Skin of body (tissue), 1 donor: ENCODE measurements at regions not wholly inside any gene's neighbourhood (a gene's known extent, or its start where the extent isn't known, plus 50 kb on each side); places are given as distances from the start of the nearest gene placed in this dataset.
"Not testable (repeated sequence)": the region's sequence is repeated elsewhere in the genome, so short reads cannot be mapped to it uniquely, and the experiment has no call there.

Experiments
- DNase-seq: peaks from one replicate; lab custom pipeline; 2025; lab: John Stamatoyannopoulos, UW

DNA sequence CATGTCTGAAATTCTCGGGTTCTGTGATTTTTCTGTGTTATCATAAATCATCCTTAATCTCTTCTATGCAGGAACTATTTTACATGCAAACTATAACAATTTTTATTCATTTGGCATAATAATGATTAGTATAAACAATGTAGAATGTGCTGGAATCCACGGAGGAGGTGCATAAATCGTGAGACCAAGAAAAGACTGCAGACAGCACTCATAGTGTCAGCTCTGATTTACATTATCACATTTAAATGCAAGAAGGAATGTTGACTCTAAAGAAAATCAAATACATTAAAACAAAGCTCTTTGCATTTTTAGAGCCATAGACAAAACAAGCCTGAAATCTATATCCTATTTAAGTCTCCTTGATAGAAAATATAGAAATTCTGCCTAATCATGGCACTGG, 501.7 kb upstream of the STXBP6 start:
- DNase-seq = no peak

DNA sequence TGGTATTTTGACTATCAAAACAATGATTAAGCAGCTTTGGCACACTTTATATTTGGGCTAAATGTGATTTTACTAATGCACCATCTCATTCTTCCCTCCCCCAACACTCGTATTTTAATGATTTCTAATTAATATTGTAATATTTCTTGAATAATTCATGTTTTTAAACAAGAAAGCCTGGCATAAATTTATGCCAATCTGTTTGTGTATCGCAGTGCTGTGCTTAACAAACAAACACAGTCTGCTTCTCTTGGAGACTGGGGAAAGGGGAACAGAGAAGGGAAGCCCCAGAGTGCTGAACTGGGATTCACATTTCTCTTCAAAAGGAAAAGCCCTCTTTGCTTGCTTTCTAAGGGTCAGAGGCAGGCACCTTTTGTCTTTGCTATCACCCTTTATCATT, 496.9 kb upstream of the STXBP6 start:
- no peak for DNase-seq

DNA sequence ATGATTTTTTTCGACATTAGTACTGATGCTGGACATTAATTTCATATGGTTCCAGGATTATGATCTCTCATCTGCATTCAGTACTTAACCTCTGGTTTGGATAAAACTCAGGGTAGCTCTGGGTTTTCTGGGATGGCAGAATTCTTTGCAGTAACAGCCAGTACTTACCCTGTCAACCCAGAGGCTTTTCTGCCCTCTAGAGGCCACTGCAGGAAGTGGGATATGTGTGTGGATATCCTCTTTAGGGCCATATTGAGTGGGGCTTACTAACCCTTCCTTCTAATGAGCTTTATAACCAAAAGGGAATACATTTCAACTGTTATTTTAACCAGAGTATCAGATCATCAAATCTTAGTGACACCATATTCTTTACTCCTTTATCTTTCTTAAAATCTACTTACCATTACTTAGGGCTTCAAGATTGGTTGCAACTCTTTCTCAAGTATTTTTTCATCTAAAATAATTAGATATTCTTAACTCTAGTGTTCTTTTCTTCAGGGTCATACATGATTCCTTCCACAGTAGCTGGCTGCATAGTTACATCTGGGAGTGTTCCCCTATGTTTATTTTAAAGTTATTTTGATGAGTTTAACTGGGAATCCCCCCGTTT, 488.0 kb upstream of the STXBP6 start:
- no peak for DNase-seq

DNA sequence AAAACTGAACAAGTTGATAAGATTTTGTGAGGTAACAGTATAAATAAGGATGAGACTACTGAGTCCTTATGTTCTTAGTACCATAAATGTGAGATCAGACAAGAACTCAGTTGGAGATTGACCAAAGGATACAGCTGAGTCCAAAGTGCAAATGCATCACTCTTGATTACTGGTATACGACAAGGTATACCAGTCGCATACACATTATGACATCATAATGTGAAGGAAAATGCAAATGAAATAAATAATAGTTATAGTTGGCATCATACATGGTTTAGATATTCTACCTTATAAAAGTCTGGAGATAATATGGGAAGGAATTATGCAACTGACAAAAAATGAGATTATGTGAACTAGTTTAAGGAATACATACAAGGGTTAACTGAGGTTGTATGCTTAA, 476.3 kb upstream of the STXBP6 start:
- DNase-seq = no peak

DNA sequence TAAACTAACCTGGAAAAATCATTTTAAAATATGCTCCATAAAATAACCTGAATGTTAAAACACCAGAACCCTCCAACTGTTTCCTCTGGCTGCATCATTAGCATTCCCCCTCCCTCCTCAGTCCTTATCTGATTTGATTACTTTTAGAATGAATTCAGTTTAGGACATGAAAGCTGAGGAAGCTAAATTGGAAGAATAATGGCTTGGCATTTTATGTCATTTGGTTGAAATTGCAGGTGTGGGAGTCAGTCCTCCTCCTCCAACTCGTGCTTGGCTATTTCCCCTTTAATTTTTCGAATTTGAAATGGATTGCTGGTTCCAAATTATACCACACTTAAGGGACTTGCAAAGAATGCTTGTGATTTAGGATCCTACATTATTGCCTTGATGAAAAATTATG, 473.0 kb upstream of the STXBP6 start:
- DNase-seq = no peak

DNA sequence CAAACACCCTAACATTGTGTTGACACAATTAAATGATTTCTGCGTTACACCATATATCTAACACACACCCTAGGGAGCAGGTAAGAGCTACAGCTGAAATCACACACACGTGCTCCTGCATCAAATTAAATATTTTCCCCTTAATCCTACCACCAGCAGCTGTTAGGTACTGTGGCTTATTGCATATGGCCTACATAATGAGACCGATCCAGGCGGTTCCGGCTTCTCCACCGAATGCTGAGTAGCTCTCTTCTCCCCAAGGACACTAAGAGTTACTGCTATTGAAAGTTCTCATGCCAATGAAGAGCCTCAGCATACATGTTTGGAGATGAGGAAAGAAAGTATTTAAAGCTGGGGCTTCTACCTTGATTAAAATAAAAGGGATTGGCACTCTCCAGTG, 472.2 kb upstream of the STXBP6 start:
- DNase-seq = no peak

DNA sequence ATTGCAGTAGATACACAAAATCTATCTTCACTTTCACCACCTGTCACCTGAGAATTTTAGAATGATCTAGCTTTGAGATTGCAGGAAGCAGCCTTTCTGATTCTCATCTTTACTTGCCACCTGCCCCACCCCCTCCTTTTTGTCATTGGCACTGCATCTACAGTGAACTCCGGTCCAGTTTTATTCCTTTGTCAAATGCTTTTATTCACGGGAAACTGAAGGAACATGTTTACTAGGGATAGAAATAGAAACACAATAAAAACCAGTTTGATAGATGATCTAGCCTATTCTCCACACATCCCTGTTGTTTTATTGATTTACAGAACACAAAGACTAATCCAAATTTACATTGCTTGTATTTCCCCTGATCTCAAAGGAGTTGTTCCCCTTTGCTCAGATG, 471.7 kb upstream of the STXBP6 start:
- no peak for DNase-seq

DNA sequence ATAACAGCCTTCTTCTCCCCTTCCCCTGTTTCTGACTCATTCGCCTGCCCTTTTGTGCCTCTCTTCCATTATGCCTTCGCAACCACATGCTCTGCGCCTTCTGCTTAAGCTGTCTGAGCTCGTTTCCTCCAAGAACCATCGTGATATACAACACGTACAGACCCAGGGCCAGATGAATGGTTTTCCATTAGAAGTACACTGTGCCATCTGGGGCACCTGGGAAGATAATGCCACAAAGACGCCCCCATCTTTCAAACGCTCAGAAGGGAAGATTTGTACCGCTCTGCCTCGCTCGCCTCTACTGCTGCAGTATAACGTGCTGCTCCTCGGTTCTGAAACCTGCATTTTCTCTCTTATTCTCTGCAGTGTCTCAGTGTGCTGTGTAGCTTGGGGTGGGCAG, 470.9 kb upstream of the STXBP6 start:
- DNase-seq = no peak

DNA sequence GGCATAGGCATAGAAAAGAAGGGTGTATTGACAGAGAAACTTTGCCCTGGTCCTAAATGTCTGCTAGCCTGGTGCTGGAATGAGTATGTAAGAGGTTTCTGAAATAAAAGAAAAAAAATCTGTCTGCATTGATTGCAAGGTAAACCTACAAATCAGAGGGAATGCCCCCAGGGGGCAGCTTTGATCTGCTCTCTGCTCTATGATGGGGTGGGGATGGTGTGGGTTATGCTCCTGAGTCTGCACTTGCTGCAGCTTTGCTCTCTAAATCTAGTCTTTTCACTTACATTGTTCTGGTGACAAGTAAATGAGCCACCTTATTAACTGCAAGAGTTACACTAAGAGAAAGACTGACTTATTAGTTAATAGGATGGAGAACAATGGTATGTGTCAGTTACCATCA, 468.4 kb upstream of the STXBP6 start:
- DNase-seq = no peak

DNA sequence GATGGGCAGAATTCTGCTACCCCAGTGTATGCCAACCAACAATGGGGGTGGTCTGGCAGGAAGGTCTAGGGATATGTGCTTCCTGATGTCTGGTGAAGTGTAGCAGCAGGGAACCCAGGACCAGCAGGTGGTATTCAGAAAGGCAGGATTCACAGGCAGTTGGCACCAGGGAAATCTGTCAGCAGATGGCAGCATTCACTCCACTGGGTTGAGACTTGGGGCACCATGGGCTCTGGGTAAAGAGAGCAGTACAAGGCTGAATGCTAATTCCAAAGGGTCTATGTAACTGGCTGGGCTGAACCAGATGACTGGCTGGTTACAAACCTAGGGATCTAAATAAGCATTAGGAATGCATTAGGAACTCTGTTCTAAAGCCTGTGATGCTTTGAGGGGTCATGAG, 466.9 kb upstream of the STXBP6 start:
- DNase-seq = no peak

DNA sequence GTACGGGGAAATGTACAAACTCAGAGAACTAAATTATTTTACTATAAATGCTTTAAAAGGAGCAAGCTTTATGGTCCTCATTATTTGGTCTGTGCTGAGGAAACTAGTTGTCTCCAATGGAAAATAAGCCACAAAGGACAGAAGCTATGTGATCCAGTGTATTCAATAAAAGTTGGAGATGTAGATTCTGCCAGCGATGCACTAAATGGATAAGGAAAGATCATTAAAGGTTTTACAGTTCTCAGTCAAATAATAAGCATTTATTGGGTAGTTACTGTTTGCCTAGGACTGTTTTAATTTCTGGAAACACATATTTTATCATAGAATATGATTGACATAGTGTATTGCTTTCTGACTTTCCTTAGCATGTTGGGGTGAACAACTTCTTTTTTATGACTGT, 458.9 kb upstream of the STXBP6 start:
- DNase-seq = no peak

DNA sequence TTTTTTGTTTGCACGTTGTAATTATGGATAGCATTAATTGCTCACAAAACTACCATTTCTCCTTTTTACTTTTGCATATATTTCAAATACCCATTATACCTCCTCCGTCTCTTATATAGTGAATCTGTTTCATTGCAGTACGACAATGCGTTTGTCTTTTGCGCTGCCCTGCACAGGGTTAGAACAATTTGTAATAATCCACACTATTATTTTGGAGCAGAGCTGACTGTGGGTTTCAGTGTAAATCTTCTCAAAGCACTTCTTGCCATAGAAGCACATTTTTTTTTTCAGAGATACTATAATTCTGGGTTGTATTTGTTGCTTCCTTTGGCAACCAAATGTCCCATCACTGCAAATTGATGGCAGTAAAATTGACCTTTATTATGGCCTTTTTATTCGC, 451.8 kb upstream of the STXBP6 start:
- no peak for DNase-seq

DNA sequence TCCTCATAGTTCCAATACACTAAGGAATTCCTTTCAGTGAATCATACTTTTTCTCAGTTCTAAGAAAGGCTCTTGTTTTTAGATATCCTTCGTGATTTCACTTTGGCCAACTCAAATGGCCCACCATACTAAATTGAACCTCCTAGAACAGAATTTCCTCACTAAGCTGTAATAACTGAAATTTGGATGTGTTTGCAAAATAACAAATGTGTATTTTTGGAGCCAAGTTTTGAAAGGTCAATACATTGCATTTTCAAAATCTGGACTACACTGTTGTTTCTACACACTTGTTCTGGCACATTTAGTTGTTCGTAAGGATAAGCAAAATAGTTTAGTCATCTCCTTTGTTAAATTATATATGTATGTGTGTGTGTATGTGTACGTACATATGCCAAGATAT, 439.0 kb upstream of the STXBP6 start:
- DNase-seq = peak; percentile 51

DNA sequence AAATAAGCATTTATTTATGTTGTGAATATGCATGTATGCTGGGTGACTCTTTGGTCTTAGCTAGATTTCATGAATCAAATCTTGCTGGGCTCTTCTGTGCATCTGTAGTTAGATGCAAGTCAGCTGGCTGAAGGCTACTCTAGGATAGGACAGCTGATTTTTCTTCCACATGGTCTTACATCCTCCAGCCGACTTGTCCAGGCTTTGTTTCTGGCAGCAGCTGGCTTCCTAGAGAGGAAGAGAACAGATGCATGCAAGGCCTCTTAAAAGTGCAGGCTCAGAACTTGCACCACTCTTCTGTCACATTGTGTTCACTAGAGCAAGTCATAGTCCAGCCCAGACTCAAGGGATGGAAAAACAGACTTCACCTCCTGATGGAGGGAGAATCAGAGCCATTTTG, 435.4 kb upstream of the STXBP6 start:
- DNase-seq = no peak

DNA sequence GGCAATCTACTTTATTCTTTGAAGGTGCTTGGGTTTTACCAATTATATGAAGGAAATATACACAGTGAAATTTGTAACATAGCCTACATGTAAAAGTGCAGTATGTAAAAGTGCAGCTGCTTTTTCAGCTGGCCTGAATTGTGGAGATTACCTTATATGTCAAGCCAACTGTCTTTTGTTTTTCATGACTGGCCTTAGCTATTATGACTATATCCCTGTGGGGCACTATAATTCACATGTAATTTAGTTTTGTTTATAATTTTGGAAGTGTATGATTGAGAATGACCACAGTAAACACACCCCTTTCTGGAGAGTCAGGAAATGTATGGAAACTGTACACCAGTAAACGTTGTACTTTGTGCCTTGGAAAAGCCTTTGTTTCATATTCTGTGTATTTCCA, 435.0 kb upstream of the STXBP6 start:
- no peak for DNase-seq

DNA sequence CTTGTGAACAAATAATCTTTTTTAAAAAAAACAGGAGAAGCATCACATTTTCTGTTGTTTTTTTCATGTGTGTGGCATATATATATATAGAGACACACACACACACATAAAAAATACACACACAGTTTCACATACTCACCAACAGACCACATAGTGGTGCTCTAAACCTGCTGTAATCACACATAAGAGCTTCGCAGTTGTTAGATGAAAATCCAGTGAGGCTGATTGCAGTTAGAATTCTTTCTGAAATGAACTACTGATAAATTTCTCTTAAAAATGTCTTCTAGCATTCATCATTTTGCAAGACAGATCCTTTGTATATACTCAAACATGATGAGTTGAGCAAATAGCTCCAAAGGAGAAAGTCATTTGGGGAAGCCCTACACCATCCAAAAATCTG, 434.3 kb upstream of the STXBP6 start:
- peak; percentile 33 for DNase-seq

DNA sequence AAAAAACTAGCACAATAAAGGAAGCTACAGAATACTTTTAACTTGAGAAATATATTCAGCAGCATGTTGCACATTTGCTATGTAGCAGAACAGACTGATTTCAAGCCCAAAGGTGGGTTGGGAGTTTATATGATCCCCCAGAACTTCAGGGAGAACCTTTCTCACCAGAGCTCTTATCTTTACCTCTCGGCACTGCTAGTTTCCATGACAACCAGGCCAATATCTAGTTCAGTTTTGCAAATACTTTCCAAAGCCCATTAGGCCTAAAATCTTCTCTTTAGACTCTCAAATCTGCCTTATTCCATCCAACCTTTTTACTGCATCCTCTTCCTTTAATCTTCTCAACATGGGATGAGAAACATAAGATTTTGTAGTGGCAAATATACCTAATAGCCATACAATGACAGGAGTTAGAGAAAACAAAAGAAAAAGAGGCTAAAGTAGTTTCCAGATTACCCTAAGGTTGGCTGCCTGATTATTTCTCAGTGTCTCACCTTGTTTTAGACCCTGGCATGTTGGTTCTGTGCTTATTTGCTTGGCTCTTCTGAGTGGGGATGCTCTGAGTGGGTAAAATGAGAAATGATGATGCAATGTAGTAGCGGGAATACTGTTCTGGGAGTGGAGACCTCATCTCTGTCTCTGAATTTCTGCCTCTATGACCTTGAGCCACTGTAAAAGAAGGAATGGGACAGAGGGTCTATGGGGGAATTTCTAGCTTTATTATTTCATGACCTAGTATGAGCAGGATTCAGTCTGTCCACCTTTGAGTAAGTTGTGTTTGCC, 427.6 kb upstream of the STXBP6 start:
- DNase-seq = no peak

DNA sequence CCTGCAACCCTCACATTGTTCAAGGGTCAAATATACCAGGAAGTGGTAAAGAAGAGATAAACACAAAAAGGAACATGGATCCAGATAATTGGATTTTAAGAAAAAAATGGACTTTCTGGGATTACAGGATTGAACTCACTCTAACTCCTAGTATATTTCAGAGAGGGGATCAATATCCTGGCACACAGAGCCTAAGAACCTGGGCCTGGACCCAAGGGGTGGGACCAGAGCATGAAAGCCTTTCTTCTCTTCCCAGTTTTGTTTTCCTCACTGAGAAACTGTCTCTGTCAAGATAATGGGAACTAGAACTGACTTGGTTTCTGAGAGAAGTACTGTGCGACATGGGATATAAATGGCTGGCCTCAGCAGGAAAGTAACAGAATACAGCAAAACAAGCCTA, 422.8 kb upstream of the STXBP6 start:
- no peak for DNase-seq

DNA sequence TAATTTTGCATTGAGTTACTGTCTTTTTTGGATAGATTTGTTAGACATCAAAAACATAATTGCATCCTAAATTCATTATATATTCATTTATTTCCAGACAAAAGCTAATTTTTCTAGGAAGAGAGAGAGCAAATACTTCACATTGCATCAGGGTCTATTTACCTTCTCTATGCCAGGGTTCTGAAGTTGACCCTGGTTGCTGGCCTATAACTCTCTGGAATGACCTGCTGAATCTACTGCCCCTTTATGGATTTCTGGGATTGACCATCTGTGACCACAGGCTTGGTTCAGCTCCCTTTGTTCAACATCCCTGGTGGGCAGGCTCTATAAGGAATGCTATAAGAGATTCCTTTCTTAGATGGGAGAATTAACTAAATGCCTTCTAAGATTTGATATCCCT, 414.8 kb upstream of the STXBP6 start:
- no peak for DNase-seq

DNA sequence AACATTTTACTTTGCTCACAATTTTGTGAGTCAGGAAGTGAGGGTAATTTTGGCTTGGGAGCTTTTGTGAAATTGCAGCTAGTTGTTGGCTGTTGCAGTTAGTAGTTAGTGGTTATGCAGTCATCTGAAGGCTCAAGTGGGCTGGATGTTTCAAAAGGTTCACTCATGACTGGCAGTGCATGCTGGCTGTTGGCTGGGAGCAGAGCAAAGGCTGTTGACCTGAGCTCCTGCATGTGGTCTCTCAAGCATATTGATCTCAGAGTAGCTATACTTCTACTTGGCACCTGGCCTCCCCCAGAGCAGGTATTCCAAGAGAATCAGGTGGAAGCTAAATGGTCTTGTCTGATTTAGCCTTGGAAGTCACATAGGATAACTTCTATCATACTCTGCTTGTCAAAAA, 414.1 kb upstream of the STXBP6 start:
- DNase-seq = no peak

DNA sequence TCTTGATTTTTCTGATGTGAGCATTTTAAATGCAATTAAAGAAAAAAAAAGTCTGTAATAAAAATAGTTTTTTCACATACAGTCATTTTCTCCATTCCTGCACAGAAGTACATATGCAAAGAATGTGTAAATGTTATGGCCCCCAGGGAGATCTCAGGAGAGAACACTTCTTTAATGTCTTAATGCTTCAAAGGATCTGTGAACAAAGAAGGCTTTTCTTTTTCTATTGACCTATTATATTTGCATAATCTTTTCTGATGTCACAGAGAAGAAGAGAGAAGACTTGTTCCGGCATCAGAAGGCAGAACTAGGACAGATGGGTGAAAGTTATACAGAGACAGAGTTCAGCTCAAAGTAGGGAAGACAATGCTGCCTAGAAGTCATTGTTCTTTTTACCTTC, 413.5 kb upstream of the STXBP6 start:
- no peak for DNase-seq

DNA sequence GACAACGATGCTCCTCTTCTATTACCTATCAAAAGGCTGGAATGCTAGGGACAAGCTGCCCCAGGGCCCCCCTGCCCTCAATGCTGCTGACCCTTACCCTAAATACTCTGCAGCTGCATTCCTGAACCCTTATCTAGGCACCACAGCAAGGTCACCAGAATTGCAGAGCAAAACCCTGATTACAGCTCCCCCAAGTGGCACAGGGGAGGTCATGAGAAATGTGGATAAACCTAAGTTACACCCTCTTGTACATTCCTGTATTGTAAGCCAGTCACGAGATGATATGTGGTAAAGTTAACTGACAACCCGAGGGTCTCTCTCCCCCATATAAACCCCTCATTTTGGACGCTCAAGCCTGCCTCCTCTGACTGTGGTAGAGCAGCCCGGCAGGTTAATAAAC, 411.8 kb upstream of the STXBP6 start:
- DNase-seq = no peak

DNA sequence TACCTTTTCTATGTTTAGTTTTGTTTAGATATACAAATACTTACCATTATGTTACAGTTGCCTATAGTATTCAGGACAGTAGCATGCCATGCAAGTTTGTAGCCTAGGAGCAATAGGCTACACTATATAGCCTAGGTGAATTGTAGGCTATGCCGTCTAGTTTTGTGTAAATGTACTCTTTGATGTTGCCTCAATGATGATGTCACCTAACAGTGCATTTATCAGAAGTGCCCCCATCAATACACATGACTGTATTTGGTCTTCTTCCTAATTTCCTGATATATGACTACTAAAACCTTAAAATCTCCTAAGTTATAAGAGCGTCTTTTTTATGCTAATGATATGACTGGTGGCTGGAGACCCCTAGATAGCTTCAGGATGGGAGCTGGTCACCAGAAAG, 394.4 kb upstream of the STXBP6 start:
- DNase-seq = no peak

DNA sequence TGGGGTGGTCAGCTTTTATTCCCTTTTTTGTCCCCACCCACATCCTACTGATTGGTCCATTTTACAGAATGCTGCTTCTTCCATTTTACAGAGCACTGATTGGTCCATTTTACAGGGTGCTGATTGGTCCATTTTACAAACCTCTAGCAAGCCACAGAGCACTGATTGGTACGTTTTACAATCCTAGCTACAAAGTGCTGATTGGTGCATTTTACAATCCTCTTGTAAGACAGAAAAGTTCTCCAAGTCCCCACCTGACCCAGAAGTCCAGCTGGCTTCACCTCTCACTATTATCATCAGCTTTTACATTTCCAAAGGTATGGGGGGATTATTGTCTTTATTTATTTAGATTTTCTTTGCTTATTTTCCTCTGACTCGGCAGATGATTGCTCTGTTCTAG, 390.4 kb upstream of the STXBP6 start:
- not testable (repeated sequence) for DNase-seq
